ENCODE measurements at regions not wholly inside any gene's neighbourhood (a gene's known extent, or its start where the extent isn't known, plus 50 kb on each side); places are given as distances from the start of the nearest gene placed in this dataset.
A peak's percentile ranks its signal among the peaks of the same experiment; 100 is the strongest.
"Not testable (repeated sequence)": the region's sequence is repeated elsewhere in the genome, so short reads cannot be mapped to it uniquely, and the experiment has no call there.

DNA sequence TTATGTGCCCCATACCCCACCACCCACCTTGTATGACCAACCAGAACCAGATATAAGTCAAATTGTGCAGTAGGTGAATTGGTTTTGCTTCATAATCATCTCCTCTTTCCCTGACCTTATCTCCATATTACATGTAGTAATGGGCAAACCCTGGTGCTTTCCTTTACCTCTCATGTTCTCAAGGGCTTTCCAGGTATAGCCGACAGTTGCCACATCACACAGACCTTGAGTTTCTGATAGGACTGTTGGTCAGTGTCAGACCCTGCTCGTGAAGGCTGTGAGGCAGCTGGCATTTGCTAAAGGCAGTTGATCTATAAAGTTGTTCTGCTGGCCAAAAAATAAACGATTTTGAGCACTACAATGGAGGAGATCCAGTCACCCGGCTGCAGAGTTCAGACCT lies 145.9 kb downstream of the ALX1 start:
- no peak for DNase-seq

GRCh38 chr12:85433148-85433547 lies 153.1 kb downstream of the ALX1 start:
- not testable (repeated sequence) for DNase-seq

DNA sequence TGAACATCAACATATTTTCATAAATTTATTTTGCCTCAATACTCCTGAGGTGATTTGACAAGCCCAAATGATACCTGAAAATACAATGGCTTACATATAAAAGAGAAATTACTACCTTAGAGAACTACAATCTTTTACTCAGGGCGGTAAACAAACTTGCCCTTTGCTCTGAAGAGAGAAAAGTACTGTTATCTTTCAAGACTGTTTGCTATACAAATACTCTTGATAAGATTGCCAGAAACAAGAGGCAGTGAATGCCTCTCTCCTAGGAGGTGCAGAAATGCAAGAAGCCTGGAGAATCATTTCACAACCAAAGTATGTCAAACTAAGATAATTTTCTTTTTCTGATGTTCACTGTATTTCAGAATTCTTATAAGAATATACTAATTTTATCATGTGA lies 160.3 kb downstream of the ALX1 start:
- DNase-seq: no peak

GRCh38 chr12:85441025-85441424 lies 161.0 kb downstream of the ALX1 start:
- no peak for DNase-seq

GRCh38 chr12:85441741-85442140 lies 161.7 kb downstream of the ALX1 start:
- DNase-seq: no peak

DNA sequence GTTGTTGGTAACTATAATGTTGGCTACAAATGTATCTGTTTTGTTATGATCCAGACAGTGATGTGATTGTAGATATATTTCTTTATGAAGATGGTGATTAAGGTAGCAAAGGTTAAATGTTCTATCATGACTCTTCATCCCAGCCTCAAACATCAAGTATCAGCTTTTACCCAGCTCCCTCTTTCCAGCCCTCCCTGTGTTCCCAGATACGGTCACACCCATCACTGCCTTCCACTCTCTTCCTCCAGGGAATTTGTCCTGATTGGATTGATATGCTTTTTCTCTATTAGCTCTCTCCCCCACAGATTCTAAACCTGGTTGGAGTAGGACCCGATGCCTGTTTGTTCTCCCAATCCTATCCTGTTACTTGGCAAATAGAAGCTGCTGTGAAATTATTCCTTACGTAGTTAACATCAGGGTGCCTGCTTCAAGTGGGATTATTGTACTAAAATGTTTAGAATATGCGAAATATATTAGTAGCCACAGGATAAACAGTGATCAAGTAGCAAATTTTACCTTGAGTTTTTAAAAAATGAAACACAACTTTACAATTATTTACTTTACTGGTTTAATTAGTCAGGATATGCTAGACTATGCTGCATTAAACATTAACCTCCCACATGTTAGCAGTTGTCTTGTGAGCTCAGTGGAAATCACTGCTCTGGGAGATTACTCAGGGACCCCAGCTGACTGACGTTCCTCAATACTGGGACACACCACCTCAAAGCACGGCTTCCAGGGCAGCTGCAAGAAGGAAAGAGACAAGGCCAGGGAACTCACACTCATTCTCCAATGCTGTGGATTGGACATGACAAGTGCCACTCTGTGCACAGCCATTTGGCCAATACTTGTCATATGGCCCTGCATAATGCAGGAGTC lies 165.3 kb downstream of the ALX1 start:
- no peak for DNase-seq

DNA sequence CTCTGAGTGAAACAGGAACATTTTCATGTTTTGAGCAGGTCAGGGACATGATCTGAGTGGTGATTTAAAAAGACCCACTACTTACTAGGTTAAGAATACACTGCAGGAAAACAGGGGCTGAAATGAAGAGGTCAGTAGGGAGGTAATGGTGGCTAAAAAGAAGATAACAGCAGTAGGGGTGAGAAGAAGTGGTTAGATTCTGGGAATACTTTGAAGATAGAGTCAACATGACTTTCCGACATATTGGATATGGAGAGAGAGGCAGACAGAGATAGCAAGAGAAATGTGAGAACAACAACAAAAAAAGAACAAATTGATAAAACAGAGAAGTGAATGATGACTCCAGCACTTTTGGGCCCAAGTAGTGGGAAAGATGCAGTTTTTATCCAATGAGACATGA lies 168.0 kb downstream of the ALX1 start:
- no peak for DNase-seq

GRCh38 chr12:85448548-85449139 lies 168.6 kb downstream of the ALX1 start:
- no peak for DNase-seq

DNA sequence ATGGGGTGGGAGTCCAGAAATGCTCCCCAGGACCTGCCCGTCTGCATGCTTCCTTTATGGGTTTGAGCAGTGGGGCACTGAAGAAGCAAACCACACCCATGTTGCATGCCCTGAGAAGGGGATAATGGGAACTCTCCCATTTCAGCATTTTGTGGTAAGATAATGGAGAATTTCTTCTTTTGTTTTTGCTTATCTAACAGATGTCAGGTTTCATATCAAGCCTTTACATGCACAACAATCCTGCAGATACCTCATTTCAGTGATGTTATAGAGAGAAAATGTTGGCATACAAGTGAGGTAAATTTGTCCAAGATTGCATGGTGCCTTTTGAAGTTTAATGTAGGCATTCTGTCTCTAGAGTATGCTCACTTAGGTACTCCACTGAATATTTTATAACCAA lies 177.0 kb downstream of the ALX1 start:
- DNase-seq: no peak

GRCh38 chr12:85461127-85461526 lies 181.1 kb downstream of the ALX1 start:
- DNase-seq: no peak

DNA sequence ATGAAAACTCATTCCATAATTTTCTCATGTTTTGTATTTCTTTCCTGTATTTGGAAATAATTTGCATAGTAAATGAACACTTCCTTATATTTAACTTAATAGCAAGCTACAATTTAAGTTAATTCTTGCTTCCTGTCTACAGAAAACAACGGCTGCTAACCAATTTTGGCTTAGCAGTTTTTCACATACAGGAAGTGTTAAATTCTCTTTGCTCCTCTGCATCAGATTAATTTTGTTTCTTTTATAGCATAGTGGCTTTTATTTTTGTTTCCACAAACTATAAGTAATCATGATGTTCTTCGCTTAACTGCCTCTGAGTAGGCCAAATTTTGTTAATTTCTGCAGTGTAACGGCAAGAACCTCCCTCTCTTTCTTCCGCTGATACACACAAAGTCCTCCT lies 182.9 kb downstream of the ALX1 start:
- DNase-seq: no peak

- no peak for DNase-seq
Measured at GRCh38 chr12:85466890-85467289, 186.9 kb downstream of the ALX1 start.

GRCh38 chr12:85468356-85469157 lies 188.5 kb downstream of the ALX1 start:
- peak; percentile 55 for DNase-seq

- not testable (repeated sequence) for DNase-seq
Measured at GRCh38 chr12:85469158-85470086, 189.4 kb downstream of the ALX1 start.

- not testable (repeated sequence) for DNase-seq
Measured at GRCh38 chr12:85475277-85475676, 195.3 kb downstream of the ALX1 start.

DNA sequence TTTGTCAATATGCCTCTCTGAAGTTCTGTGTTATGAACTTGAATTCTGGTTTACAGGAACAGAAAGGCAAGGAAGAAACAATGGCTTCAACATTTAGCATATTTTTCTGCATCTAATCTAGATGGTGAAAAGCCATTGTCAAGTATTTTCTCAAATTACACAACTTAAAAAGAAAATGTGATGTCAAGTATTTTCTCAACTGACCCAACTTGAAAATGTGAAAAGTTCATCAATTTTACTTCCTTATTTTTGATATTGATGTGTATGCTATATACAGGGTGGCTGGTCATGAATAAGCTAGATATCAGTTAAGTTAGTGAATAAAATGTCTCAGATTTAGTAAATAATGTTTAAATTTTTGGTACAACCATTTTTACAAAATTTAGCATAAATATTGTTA lies 196.7 kb downstream of the ALX1 start:
- DNase-seq: no peak

GRCh38 chr12:85484387-85484786 lies 204.4 kb downstream of the ALX1 start:
- DNase-seq: no peak

DNA sequence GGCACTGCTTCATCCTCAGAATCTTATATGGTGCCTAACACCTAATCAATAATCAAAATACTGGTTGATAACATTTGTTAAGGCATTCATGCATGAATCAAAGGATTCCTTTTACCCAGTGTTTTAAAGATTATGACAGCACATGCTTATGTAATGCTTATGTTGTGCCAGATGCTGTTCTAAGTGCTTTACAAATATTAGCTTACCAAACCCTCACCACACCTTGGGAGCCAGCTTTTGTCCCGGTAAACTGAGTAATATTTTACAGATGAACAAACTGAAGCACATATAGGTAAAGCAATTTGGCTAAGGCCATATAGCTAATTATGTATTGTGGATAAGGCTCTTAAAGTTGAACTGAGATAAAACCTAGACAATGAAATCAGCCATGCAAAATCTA lies 209.2 kb downstream of the ALX1 start:
- peak; percentile 60 for DNase-seq

DNA sequence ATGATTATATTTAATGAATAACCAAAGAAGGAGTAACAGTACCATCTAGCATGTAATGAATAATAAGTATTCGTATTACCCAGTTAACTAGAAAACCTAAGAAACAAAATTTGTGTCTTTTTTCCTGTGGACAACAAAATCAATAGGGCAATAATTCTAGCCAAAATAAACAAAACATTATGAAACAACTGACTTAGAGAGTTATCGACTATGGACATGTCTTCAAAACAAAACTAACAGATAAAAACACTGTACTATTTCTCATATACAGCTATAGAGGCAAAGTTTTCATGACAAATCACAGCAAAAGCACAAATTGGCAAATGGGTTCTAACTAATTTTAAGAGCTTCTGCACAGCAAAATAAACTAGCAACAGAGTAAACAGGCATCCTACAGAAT lies 224.1 kb downstream of the ALX1 start:
- no peak for DNase-seq

- DNase-seq: no peak
Measured at GRCh38 chr12:85504624-85505023, 224.6 kb downstream of the ALX1 start.

DNA sequence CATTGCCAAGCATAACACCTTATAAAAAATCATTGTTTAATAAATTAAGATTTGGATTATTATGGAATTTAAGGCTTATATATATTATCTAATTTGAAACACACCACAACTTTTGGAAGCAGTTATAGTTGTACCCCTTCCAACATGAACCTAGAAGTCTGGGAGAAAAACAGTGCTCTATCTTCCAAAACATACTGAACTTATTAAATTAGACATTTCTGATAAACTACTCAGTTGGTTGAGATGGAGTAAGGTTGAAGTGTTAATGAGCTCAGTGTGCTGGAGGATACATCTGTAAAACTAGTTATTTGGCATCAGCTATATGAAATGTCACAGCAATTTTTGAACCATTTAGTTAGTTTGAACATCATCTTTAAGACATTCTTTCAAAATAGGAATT lies 227.4 kb downstream of the ALX1 start:
- no peak for DNase-seq

- no peak for DNase-seq
Measured at GRCh38 chr12:85509081-85509856, 229.2 kb downstream of the ALX1 start.
